Mesothelial cell of epicardium (in vitro differentiated cells): ENCODE measurements at regions not wholly inside any gene's neighbourhood (a gene's known extent, or its start where the extent isn't known, plus 50 kb on each side); places are given as distances from the start of the nearest gene placed in this dataset.

Source experiments
- DNase-seq, 2 experiments: peaks; one replicate each; pipeline ENCODE4 v3.0.0; 2021; ENCODE audit warnings: low spot score in 2 of 2; ENCODE audit not compliant: unreplicated experiment in 2 of 2
- H3K27ac Mint-ChIP-seq: 2 replicates; pipeline ENCODE4 v1.8.0; 2021; ENCODE audit warnings: mixed read lengths
- H3K27me3 Mint-ChIP-seq: 2 replicates; pipeline ENCODE4 v1.8.0; 2021; ENCODE audit warnings: low read depth, mixed read lengths
- H3K36me3 Mint-ChIP-seq: 2 replicates; pipeline ENCODE4 v1.8.0; 2021; ENCODE audit warnings: mixed read lengths
- H3K4me1 Mint-ChIP-seq: 2 replicates; pipeline ENCODE4 v1.8.0; 2021; ENCODE audit warnings: mixed read lengths
- H3K4me3 Mint-ChIP-seq: 2 replicates; pipeline ENCODE4 v1.8.0; 2021; ENCODE audit warnings: mild to moderate bottlenecking, moderate library complexity, mixed read lengths
- H3K9me3 Mint-ChIP-seq: 2 replicates; pipeline ENCODE4 v1.8.0; 2021; ENCODE audit warnings: mixed read lengths
- TF ChIP-seq, protein P1 (sequence below): fragments of 200-600 bp; sonication (generic); IDR thresholded peaks from one replicate; pipeline ENCODE4 v1.5.0; 2021; ENCODE audit warnings: antibody characterized with exemption; ENCODE audit not compliant: unreplicated experiment

DNA sequence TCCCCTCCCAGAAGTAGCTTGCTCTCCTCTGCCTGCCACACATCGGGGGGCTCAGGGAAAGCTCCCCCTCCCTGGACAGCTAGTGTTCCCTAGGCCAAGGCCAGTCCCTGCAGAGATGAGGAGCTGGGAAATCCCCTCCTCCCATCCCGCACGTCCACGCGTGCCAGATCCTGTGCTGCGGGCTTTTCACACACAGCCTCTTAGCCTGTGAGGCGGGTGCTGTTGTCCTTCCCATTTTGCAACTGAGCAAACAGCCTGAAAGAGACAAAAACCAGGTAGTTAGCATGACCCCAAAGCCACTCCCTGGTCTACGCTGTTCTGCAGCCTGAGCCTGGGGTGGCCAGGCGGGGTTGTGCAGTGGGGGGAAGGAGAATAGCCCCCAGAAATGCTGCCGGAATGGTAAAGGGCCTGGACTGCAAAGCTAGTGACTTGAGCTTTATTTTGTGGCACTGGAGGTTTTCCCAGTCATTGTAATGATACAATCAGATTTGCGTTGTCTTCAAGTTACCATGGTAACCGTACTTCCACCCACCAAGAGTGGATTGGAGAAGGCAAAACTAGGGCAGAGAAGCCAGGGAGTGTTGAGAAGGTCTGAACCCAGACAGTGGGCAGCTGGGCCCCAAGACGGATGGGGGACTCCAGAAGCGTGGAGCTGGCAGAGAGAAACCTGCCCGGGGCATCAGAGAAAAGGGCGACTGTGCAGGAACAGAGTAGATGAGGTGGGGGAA is 98.6 kb upstream of the KCTD7 start:
- Mint-ChIP-seq H3K4me1 (no peaks in the 10 kb centered on the region), H3K27me3 (no peaks in the 10 kb centered on the region), H3K9me3 (no peaks in the 10 kb centered on the region), H3K36me3 (peaks cover 7% of the 10 kb centered on the region), H3K4me3 (no peak overlapping the region), H3K27ac (no peak overlapping the region)
- DNase-seq: no peak
- TF ChIP-seq, protein P1, sequence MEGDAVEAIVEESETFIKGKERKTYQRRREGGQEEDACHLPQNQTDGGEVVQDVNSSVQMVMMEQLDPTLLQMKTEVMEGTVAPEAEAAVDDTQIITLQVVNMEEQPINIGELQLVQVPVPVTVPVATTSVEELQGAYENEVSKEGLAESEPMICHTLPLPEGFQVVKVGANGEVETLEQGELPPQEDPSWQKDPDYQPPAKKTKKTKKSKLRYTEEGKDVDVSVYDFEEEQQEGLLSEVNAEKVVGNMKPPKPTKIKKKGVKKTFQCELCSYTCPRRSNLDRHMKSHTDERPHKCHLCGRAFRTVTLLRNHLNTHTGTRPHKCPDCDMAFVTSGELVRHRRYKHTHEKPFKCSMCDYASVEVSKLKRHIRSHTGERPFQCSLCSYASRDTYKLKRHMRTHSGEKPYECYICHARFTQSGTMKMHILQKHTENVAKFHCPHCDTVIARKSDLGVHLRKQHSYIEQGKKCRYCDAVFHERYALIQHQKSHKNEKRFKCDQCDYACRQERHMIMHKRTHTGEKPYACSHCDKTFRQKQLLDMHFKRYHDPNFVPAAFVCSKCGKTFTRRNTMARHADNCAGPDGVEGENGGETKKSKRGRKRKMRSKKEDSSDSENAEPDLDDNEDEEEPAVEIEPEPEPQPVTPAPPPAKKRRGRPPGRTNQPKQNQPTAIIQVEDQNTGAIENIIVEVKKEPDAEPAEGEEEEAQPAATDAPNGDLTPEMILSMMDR: no peak

DNA sequence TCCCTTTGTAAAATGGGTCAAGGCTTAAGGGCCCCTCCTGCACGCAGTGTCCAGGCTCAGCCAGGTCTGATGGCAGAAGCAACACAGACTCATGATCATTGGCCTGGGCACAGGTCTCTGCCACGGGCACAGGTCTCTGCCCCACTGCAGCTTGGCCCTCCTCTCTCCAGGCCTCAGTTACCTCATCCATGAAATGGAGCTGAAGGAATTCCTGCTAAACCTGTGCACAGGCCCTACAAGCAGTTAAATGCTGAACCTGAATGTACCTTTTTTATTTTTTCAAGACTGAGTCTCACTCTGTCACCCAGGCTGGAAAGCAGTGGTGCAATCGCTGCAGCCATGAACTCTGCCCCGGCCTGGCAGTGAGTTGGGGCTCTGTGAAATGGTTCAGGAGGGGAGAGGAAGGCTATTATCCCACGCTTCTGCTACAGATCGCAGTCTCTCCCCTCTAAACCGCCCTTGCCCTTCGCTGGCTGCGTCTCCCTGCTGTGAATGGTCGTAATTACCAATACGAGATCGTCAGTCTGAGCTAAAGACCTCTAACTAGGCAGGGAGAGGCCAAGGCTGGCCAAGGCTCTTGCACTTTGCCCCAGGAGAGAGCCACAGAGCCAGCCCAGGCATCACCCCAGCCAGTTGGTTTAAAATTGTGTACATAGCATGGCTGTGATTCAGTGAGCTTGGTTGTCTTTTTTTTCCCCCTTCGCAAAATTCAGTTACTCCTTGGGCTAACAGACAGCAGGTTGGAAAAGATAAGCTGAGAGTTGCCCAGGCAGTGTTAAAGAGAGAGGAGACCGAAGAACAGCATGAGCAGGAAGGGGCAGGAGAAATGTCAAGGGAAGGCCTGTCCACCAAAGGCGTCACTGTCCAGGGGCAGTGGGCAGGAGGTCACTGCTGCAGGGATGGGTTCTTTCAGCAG is 93.0 kb upstream of the KCTD7 start:
- Mint-ChIP-seq H3K4me3 (no peak overlapping the region), H3K27me3 (no peaks in the 10 kb centered on the region), H3K9me3 (no peaks in the 10 kb centered on the region), H3K36me3 (no peaks in the 10 kb centered on the region), H3K27ac (no peak overlapping the region), H3K4me1 (no peaks in the 10 kb centered on the region)
- no peak for DNase-seq
- TF ChIP-seq, protein P1: no peak

DNA sequence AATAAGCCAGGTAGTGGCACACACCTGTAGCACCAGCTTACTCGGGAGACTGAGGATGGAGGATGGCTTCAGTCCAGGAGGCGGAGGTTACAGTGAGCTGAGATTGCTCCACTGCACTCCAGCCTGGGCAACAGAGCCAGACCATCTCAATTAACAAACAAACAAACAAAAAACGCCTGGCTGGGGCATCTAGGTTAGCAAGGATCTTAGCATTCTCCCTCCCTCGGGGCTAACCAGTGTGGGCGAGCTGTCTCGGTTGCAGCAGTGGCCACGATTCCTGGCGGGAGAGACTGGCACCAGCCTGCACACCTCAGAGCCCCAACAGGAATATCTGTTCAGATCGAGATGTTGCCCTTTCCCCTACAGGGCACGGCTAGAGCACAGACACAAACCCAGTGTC is 91.3 kb upstream of the KCTD7 start:
- H3K27me3 Mint-ChIP-seq: no peaks in the 10 kb centered on the region
- DNase-seq: no peak
- no peak overlapping the region for H3K4me3 Mint-ChIP-seq
- TF ChIP-seq, protein P1: no peak
- no peaks in the 10 kb centered on the region for H3K9me3 Mint-ChIP-seq
- no peaks in the 10 kb centered on the region for H3K4me1 Mint-ChIP-seq
- no peaks in the 10 kb centered on the region for H3K36me3 Mint-ChIP-seq
- H3K27ac Mint-ChIP-seq: no peak overlapping the region

DNA sequence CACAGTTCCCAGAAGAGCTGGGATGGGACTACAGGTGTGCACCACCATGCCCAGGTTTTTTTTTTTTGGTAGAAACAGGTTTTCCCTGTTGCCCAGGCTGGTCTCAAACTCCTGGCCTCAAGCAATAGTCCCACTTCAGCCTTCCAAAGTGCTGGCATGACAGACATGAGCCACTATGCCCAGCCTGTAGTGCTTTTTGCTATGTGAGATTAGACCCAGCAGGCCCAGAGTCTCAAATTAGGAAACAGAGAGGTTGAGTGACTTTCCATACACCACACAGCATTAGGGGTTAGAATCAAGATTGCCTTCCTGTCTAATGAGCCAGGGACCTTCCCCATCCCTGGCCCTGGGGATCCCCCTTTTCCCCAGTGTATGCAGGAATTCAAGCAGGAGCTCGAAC is 90.8 kb upstream of the KCTD7 start:
- Mint-ChIP-seq H3K36me3 (no peaks in the 10 kb centered on the region), H3K9me3 (no peaks in the 10 kb centered on the region), H3K27me3 (no peaks in the 10 kb centered on the region), H3K27ac (no peak overlapping the region), H3K4me3 (no peak overlapping the region), H3K4me1 (no peaks in the 10 kb centered on the region)
- no peak for DNase-seq
- TF ChIP-seq, protein P1: no peak

DNA sequence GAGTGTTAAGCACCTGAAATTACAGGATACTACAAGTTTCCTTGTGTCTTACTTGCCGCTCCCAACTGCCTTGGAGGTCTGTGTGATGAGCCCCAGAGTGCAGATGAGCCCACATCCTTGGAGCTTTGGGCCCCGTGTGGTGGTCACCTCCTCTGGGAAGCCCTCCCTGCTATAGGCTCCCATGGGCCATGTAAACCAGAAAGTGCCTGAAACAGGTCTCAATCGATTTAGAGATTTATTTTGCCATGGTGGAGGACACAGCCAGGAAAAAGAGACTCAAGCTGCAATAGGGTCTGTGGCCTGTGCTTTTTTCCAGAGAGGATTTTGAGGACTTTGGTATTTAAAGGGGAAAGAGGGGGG is 89.4 kb upstream of the KCTD7 start:
- TF ChIP-seq, protein P1: no peak
- H3K4me1 Mint-ChIP-seq: no peaks in the 10 kb centered on the region
- no peaks in the 10 kb centered on the region for H3K27me3 Mint-ChIP-seq
- H3K9me3 Mint-ChIP-seq: no peaks in the 10 kb centered on the region
- no peak overlapping the region for H3K4me3 Mint-ChIP-seq
- H3K27ac Mint-ChIP-seq: no peak overlapping the region
- H3K36me3 Mint-ChIP-seq: no peaks in the 10 kb centered on the region
- DNase-seq: no peak
